Posterior vena cava (tissue), 2 donors: ENCODE measurements at regions not wholly inside any gene's neighbourhood (a gene's known extent, or its start where the extent isn't known, plus 50 kb on each side); places are given as distances from the start of the nearest gene placed in this dataset.
"Not testable (repeated sequence)": the region's sequence is repeated elsewhere in the genome, so short reads cannot be mapped to it uniquely, and the experiment has no call there.

Experiments used
- DNase-seq: peaks from one replicate; pipeline ENCODE4 v3.0.0-alpha.2; 2020; ENCODE audit warnings: low spot score
- intact Hi-C, 2 donors: fragments of 100-400 bp; cut with DNase I; formaldehyde crosslinking; loops; one replicate each; pipeline versions ENCODE4 v1.14.1 to v1.14.2; 2022 to 2023
- donor health status: DM: yes; HTN: yes; CAD: no.
- donor health status: DM: yes; HTN: yes; CAD: no.

- intact Hi-C loops = no loop called here
- no peak for DNase-seq
Measured at GRCh38 chr18:22816266-22817176, 116.6 kb upstream of the RBBP8 start.

DNA sequence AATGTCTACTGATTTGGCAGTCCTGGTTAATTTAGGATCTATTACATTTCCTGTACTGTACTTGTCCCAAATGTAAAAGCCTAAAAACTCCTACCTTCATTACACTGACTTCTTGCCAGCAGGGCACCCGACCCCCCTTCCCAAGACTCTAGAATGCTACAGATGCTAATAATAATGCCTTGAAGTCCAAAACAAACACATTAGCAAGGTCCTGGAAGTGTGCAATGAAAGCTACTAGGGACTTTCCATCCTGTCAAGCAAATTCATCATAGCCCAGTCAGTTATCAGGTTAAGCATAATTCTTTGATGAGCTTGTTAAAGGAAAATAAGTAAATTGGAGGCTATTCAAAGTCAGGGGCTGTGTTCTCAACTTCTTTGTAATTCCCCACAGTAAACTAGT is 115.3 kb upstream of the RBBP8 start:
- intact Hi-C loops = no loop called here
- DNase-seq = no peak

- intact Hi-C loops = no loop called here
- DNase-seq = no peak
Measured at GRCh38 chr18:22822024-22822423, 111.1 kb upstream of the RBBP8 start.

DNA sequence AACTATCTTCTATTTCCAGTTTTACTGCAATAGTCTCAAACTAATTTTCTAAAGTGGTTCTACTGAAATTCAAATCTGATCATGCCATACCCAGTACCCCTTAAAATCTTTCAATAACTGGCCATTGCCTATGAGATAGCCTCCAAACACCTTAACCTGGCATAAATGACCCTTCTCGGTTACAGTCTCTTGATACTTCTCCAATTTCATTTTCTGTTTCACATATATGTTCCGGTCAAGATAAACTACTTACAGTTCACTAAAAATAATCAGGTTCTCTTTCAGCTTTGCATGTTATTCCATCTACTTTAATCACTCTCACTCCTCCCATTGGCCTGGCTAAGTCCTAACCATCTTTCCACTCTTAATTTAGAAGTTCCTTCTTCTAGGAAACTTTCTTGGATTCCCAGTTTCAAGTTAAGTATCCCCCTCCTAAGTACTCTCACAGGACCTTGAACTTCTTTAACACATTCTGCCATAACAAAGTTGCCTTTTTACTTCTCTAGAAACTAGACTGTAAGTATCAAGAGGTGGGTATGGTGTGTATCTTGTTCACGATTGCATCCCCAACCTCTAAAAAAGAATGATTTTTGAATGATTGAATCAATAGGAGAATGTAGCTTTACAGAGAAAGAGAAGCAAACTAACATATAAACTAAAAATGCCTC is 110.2 kb upstream of the RBBP8 start:
- intact Hi-C loops = no loop called here
- no peak for DNase-seq

GRCh38 chr18:22826726-22827125 is 106.4 kb upstream of the RBBP8 start:
- DNase-seq = no peak
- intact Hi-C loops = no loop called here

DNA sequence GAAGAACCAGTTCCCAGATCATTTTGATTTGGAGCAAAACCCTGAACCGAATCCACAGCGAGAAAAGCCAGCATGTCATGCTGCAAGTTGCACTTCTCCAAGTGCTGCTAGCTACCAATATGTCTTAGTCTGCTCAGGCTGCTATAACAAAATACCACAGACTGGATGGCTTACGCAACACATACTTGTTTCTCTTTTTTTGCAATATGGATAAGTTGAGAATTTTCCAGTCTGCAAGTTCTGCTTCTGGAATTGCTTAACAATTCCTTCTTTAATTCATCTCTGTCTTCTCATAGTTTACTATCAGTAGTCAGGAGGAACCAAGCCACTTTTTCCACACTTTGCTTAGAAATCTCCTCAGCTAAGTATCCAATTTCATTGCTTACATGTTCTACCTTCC is 105.9 kb upstream of the RBBP8 start:
- no peak for DNase-seq
- intact Hi-C loops = no loop called here

- DNase-seq = no peak
- intact Hi-C loops = no loop called here
Measured at GRCh38 chr18:22827741-22828140, 105.4 kb upstream of the RBBP8 start.

DNA sequence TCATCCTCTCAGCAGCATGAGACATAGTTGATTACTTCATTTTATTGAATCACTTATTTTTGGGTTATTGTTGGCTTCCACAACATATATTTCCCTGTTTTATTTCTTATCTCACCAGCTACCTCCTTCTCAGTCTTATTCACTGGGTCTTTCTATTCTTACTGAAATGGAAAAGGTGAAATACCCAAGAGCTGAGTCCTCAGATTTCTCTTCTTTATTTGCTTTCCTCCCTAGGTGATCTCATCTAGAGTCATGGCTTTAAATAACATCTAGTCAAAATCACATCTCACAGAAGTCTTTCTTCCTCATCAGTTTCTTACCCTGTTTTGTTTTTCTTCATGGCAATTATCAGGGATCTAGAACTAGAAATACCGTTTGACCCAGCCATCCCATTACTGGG is 105.0 kb upstream of the RBBP8 start:
- no peak for DNase-seq
- intact Hi-C loops = no loop called here

GRCh38 chr18:22828583-22828982 is 104.5 kb upstream of the RBBP8 start:
- DNase-seq, intact Hi-C loops: not testable (repeated sequence)

DNA sequence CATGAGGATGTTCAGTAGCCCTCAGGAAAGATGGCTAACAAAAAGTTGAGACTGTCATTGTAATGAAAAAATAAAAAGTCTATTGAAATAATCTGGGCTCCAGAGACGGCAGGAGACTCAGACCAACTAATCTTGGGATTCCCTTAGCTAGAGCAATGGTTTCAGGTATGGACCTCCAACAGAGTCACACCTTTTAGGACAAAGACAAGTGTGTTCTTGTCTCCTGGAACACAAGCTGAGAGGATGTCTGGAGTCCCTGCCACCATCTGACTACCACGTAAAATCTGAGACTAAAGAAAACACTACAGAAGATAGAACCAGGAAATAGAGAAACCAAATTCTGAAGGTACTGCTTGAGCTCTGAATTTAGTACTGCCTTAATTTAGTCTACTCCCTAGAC is 103.3 kb upstream of the RBBP8 start:
- intact Hi-C loops = no loop called here
- DNase-seq = no peak

DNA sequence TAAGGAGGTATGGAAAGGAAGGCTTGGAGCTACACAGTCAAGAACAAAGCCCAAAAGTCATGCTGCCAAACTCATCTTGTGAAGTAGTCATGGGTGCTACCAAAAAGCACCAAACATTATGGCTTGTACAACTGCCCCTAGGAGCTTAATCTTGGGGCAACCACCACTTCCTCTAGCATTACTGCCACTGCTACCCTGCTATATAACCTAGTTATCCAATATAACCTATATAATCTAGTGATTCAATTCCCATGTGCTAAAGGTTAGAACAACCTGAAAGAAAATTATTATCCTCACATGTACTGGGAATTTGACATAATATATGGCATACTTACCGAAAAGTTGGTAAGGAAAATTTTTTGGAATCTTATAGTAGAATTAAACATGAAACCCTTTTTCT is 102.6 kb upstream of the RBBP8 start:
- intact Hi-C loops = no loop called here
- DNase-seq = no peak

DNA sequence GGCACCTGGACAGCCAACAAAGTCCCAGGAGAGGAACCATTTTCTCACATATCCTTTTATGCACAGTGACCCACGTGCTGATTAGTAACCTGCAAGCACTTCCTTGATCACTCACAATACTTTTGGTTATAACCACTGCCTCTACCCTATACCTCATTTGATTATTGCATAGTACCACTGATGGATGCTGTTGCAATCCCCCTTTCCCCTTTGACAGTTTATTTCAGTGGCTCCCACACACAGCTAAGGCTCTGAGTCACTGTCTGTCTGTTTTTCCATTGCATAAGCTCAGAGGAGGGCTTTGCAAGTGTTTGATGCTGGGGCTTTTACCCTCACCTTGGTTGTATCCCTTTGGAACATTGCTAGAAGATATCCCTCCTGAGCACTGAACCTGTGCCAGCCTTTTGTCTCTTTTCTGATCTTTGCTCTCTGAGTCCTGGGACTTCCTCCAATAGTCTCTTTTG is 101.7 kb upstream of the RBBP8 start:
- no peak for DNase-seq
- intact Hi-C loops = loop anchor here in 1 of 2 donors (1.0 kb wide), 1 partner anchor 30 kb away; no protein-coding TSS in a partner anchor

DNA sequence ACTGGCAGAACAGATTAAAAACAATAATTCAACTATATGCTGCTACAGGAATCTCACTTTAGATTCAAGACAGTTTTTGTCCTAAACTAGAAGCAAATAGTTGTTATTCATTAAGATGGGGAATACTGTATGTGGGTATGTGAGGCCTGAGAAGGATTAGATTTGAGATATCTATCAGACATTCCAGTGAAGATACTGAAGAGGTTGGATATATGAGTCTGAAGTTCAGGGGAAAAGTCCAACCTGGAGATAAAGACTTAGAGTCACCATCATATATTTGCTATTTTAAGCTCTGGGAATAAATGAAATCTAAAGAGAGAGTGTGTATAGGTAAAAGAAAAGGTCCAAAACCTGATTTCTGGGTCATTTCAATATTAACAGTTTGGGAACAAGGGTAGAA is 96.2 kb upstream of the RBBP8 start:
- no peak for DNase-seq
- intact Hi-C loops = no loop called here

- intact Hi-C loops = no loop called here
- no peak for DNase-seq
Measured at GRCh38 chr18:22838221-22838620, 94.9 kb upstream of the RBBP8 start.

DNA sequence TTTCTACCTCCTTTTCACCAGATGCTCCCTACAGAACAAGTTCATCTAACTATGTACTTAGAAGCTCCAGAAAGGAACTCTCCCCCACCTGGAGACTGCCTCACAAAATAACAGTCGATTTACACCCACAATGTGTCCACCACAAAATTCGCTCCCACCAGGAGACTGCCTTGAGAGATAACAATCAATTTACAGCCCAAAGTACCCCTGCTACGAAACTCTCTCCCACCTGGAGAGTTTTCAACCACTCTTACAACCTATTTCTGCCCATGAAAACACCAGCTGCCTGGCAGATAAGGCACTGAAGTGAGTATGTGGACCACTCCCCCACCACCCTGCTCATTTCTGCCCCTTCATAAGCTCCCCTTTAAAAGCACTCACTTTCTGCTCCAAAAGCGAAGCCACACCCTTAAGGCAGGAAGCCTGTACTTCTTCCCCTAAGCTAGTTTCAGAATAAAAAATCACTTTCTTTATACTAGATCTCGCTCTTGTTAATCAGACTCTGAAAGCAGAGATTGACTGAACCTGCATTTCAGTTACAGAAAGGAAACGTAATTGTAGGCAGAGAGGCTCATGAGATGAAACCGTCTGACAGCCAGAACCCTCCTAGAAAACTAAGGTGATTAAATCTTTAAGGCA is 94.4 kb upstream of the RBBP8 start:
- intact Hi-C loops = no loop called here
- DNase-seq = no peak

DNA sequence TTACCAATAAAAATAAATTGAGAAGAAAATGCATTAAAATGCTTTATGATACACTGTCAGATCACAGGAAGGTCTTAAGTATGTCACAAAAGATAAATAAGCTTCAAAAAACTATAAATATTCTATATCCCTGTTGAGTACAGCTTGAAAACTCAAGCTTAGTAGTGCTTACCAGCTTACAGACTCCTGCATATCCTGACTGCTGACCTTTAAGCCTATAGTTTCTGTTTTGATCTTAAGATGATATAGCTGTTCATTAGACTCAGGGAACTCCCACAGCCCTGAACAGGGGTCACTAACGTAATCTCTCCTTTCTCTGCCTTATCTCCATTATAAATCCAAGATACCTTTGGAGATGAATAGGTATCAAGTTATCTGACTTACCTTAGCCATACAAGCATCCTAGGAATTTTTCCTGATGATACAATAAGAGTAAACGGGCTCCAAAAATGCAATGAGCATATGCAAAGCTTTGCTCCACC is 93.7 kb upstream of the RBBP8 start:
- no peak for DNase-seq
- intact Hi-C loops = no loop called here

- no peak for DNase-seq
- intact Hi-C loops = no loop called here
Measured at GRCh38 chr18:22840606-22841144, 92.5 kb upstream of the RBBP8 start.

DNA sequence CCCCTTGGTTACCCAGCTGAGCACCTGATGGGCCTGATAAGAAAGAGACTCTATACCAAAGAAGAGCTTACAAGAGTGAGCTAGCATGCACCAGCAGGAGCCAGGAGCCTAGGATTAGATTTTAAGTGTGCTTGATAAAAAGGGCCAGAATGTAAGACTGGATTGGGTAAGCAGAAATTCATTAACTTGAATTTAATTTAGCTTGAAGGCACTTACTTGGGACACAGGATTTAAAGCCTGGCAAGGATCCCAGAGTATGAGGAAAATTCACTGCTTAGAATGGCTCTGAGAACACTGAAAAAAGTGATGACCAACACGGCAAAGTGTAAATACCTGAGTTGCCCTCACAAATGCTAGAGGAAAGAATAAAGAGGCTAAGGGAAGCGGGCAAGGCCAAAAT is 91.3 kb upstream of the RBBP8 start:
- DNase-seq = no peak
- intact Hi-C loops = no loop called here

- no peak for DNase-seq
- intact Hi-C loops = no loop called here
Measured at GRCh38 chr18:22844190-22844589, 88.9 kb upstream of the RBBP8 start.

DNA sequence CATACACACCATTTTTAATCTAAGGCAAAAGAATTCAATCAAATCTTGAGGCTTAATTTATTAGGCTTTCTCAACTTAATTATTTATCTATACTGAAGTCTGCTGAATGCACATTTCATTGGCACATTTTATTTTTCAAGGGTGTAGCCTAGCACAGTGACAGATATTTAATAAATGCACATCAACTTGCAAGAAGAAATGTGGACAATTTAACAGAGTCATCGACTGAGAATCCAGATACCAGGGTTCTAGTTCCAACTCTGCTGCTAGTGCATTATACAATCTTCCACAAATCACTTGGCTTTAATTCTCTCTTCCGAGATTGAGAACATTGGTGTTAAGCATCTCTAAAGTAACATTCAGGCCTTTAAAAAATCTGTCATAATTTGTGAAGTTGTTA is 88.5 kb upstream of the RBBP8 start:
- no peak for DNase-seq
- intact Hi-C loops = no loop called here
